ENCODE measurements at regions not wholly inside any gene's neighbourhood (a gene's known extent, or its start where the extent isn't known, plus 50 kb on each side); places are given as distances from the start of the nearest gene placed in this dataset.

- TF ChIP-seq CTCF (IDR thresholded peaks at IDR 0.05) (no peak), EZH2phosphoT487 (IDR thresholded peaks at IDR 0.05) (no peak)
Observed at GRCh38 chr10:64275001-64275400, 753.8 kb downstream of the REEP3 start.

Data from neural progenitor cell (in vitro differentiated cells).